ENCODE measurements at regions not wholly inside any gene's neighbourhood (a gene's known extent, or its start where the extent isn't known, plus 50 kb on each side); places are given as distances from the start of the nearest gene placed in this dataset.

- no peak overlapping the region for H3K4me3 ChIP-seq (ENCODE audit: control insufficient read depth, low read depth, low read length)
- TF ChIP-seq CTCF (conservative IDR thresholded peaks at IDR 0.05; ENCODE audit: control insufficient read depth, insufficient read depth, low read depth, low read length), result no peak
- no peak for DNase-seq (ENCODE audit: low read depth)
Measured at GRCh38 chr21:14762734-14763694, 216.9 kb upstream of the SAMSN1 start.

- H3K4me3 ChIP-seq (ENCODE audit: control insufficient read depth, low read depth, low read length), result no peak overlapping the region
- no peak for TF ChIP-seq CTCF (conservative IDR thresholded peaks at IDR 0.05; ENCODE audit: control insufficient read depth, insufficient read depth, low read depth, low read length)
- no peak for DNase-seq (ENCODE audit: low read depth)
Measured at GRCh38 chr21:14762327-14762726, 216.2 kb upstream of the SAMSN1 start.

DNA sequence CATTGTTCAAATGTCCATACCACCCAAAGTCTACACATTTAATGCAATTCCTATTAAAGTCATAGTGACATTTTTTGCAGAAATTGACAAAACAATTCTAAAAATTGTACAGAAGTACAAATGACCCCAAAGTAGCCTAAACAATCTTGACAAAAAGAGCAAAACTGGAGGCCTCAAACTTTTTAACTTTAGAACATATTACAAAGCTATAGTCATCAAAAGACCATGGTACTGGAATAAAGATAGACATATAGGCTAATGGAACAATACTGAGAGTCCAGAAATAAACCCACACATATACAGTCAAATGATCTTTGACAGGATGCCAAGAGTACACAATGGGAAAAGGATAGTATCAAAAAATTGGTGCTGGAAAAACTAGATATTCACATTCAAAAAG is 213.2 kb upstream of the SAMSN1 start:
- no peak overlapping the region for H3K4me3 ChIP-seq (ENCODE audit: control insufficient read depth, low read depth, low read length)
- TF ChIP-seq CTCF (conservative IDR thresholded peaks at IDR 0.05; ENCODE audit: control insufficient read depth, insufficient read depth, low read depth, low read length), result no peak
- no peak for DNase-seq (ENCODE audit: low read depth)

GRCh38 chr21:14758849-14759248 is 212.7 kb upstream of the SAMSN1 start:
- no peak overlapping the region for H3K4me3 ChIP-seq (ENCODE audit: control insufficient read depth, low read depth, low read length)
- TF ChIP-seq CTCF (conservative IDR thresholded peaks at IDR 0.05; ENCODE audit: control insufficient read depth, insufficient read depth, low read depth, low read length), result no peak
- no peak for DNase-seq (ENCODE audit: low read depth)

DNA sequence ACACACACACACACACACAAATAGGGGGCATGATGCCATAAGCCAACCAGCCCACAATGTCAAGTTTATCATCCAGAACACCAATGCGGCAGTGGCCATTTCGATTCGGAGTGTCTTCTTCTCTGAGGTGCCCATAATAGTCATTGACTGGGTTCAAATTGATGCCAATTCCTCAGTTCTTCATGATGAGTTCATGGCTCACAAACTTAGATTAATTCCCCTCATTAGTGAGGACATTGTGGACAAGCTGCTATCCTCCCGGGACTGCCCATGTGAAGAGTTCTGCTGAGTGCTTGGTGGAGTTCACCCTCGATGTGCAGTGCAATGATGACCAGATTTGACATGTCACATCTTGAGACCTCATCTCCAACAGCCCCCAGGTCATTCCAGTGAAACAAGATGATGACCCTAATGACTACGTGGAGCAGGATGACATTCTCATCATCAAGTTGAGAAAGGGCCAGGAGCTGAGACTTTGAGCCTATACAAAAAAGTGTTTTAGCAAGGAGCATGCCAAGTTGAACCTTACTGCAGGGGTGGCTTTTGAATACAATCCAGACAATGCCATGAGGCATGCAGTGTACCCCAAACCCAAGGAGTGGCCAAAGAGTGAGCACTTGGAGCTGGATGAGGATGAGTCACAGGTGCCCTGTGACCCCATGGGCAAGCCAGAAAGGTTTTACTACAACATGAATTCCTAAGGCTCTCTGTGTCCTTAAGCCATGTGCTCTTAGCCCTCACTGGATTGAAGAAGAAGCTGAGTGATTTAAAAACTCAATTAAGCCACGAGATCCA is 211.6 kb upstream of the SAMSN1 start:
- no peak for TF ChIP-seq CTCF (conservative IDR thresholded peaks at IDR 0.05; ENCODE audit: control insufficient read depth, insufficient read depth, low read depth, low read length)
- no peak overlapping the region for H3K4me3 ChIP-seq (ENCODE audit: control insufficient read depth, low read depth, low read length)
- peak; percentile 8 for DNase-seq (ENCODE audit: low read depth)

GRCh38 chr21:14755086-14755485 is 209.0 kb upstream of the SAMSN1 start:
- DNase-seq (ENCODE audit: low read depth), result no peak
- no peak overlapping the region for H3K4me3 ChIP-seq (ENCODE audit: control insufficient read depth, low read depth, low read length)
- no peak for TF ChIP-seq CTCF (conservative IDR thresholded peaks at IDR 0.05; ENCODE audit: control insufficient read depth, insufficient read depth, low read depth, low read length)

Measured in fibroblast of mammary gland (primary cell).